DND-41 (cell line): ENCODE measurements at regions not wholly inside any gene's neighbourhood (a gene's known extent, or its start where the extent isn't known, plus 50 kb on each side); places are given as distances from the start of the nearest gene placed in this dataset.

Source experiments
- CTCF ChIP-seq: IDR thresholded peaks from 2 replicates; pipeline ENCODE4 v1.5.1; 2012; ENCODE audit warnings: borderline replicate concordance, low read length, moderate library complexity, mild to moderate bottlenecking; ENCODE audit not compliant: poor library complexity, severe bottlenecking; ENCODE audit errors: extremely low read depth
- EZH2 ChIP-seq: IDR thresholded peaks from 3 replicates; pipeline ENCODE4 v1.6.1; 2012; ENCODE audit warnings: borderline replicate concordance, low read depth, mild to moderate bottlenecking, moderate library complexity, low read length, inconsistent platforms; ENCODE audit not compliant: severe bottlenecking

GRCh38 chr15:31477851-31478701, 151.4 kb downstream of the KLF13 start:
- TF ChIP-seq CTCF: no peak
- no peak for TF ChIP-seq EZH2
